Activated CD4-positive, alpha-beta T cell treated with anti-CD3 and anti-CD28 coated beads for 36 hours (primary cell): ENCODE measurements at regions not wholly inside any gene's neighbourhood (a gene's known extent, or its start where the extent isn't known, plus 50 kb on each side); places are given as distances from the start of the nearest gene placed in this dataset.

Source experiments
- ATAC-seq: fragments of 200-7000 bp; cut with Tn5 transposase; one replicate; pipeline ENCODE4 v1.10.0; 2021; ENCODE audit warnings: mild to moderate bottlenecking, moderate library complexity
- CTCF ChIA-PET: fragments of 350-600 bp; sonication (Branson Sonifier 250); formaldehyde crosslinking; loops from one replicate; lab custom pipeline; 2021; ENCODE audit warnings: antibody characterized with exemption; lab: Charles Lee
- POLR2A ChIA-PET: fragments of 350-600 bp; sonication (Branson Sonifier 250); formaldehyde crosslinking; loops from one replicate; lab custom pipeline; 2021; ENCODE audit warnings: antibody characterized with exemption, inconsistent platforms; lab: Charles Lee
- DNase-seq: peaks from one replicate; pipeline ENCODE4 v3.0.0-alpha.2; 2020
- H3K27ac Mint-ChIP-seq: one replicate; pipeline ENCODE4 v1.8.0; 2021; ENCODE audit warnings: mixed read lengths
- H3K27me3 Mint-ChIP-seq: one replicate; pipeline ENCODE4 v1.8.0; 2021; ENCODE audit warnings: mixed read lengths
- H3K36me3 Mint-ChIP-seq: one replicate; pipeline ENCODE4 v1.8.0; 2021; ENCODE audit warnings: low read depth, mixed read lengths
- H3K4me1 Mint-ChIP-seq: one replicate; pipeline ENCODE4 v1.8.0; 2021; ENCODE audit warnings: mixed read lengths
- H3K4me3 Mint-ChIP-seq: one replicate; pipeline ENCODE4 v1.8.0; 2021; ENCODE audit warnings: mild to moderate bottlenecking, moderate library complexity, mixed read lengths
- H3K9me3 Mint-ChIP-seq: one replicate; pipeline ENCODE4 v1.8.0; 2021; ENCODE audit warnings: low read depth, mixed read lengths
- intact Hi-C, 2 experiments: fragments of 100-400 bp; cut with DNase I in 1 of 2; cut with micrococcal nuclease in 1 of 2; formaldehyde crosslinking; loops; one replicate each; pipeline versions ENCODE4 v1.14.2 to v1.15.1; 2022 to 2024; cut with DNase I, micrococcal nuclease

DNA sequence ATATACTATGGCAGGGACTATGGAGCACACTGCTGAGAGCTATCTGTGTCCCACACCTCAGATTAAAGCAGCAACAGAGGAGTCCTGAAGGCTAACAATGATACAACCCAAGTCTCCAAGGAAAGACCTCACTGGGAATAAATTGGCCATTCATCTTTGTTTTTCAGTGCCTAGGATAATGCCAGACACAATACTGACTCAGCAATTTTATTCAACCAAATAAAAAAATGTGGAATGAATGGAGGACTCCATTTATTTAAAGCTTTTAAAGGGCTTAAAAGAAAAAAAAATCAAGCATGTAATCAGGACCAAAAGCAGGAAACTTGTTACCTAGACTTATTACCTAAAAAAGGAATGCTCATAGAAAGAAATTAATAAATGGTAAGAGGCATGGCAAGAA, 960.5 kb downstream of the PCDH17 start:
- CTCF ChIA-PET, result no interaction called here
- DNase-seq (no peak), ATAC-seq (no peak)
- no peaks in the 10 kb centered on the region for H3K4me1 Mint-ChIP-seq
- no peaks in the 10 kb centered on the region for H3K27me3 Mint-ChIP-seq
- H3K27ac Mint-ChIP-seq, result no peak overlapping the region
- no peaks in the 10 kb centered on the region for H3K36me3 Mint-ChIP-seq
- intact Hi-C loops, result no loop called here
- H3K4me3 Mint-ChIP-seq, result no peak overlapping the region
- POLR2A ChIA-PET, result no interaction called here
- peaks cover 7% of the 10 kb centered on the region for H3K9me3 Mint-ChIP-seq

DNA sequence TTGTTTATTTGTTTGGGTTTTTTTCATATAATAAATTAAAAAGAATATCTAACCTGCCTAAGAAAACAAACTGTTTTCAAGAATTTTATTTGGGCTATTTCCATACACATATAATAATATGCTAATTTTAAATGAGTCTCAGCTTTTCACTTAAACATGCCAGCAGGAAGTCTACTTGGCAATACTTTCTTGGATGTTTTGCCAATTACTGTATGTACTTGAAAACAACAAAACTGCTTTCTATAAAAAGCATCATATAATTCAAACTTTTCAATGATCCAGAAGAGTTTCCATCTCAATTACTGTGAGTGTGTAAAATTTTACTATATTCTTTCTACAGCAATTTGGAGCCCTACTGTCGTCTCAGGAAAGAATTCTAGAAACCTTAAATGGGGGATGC, 961.2 kb downstream of the PCDH17 start:
- H3K27me3 Mint-ChIP-seq, result no peaks in the 10 kb centered on the region
- DNase-seq (no peak), ATAC-seq (no peak)
- no peaks in the 10 kb centered on the region for H3K4me1 Mint-ChIP-seq
- H3K27ac Mint-ChIP-seq, result no peak overlapping the region
- H3K4me3 Mint-ChIP-seq, result no peak overlapping the region
- CTCF ChIA-PET, result no interaction called here
- intact Hi-C loops, result no loop called here
- POLR2A ChIA-PET, result no interaction called here
- peaks cover 7% of the 10 kb centered on the region for H3K9me3 Mint-ChIP-seq
- H3K36me3 Mint-ChIP-seq, result no peaks in the 10 kb centered on the region

DNA sequence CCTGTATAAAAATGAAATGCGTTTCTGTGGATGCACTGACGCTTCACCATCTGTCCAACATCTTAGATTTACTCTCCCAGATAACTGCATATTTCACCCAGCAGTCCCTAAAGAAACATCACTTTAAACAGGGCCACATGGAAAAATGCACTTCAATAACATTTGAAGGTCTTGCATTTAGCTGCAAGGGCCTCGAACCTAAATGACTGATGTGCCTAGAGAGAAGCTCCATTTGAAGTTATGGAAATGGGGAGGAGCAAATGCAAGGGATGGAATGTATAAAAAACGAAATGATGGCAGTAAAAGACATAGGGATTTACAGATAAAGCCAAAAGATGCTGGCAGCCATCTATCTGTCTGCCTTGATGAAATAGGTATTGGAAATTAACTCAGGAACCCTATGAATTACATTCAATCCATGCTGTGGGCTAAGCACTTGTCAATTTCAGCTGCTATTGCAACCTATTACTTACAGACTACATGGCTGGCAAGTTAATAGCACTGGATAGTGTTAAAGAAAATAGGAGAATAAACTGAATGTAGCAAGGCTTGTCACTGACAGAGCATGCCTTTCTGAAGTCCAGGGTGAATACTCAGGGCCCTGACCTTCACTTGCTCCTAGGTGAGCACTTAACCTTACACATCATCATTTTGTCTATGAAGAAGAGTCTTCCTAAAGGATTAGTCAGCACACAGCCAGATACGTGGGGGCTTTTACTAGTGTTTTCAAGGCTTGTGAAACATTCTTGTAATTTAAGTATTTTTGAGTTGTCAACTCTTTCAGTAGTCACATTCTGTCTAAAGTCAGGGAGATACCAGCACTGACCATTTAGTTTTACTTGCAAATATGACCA, 963.4 kb downstream of the PCDH17 start:
- ChIA-PET POLR2A (no interaction called here), CTCF (no interaction called here)
- peaks cover 7% of the 10 kb centered on the region for H3K9me3 Mint-ChIP-seq
- ATAC-seq (no peak), DNase-seq (no peak)
- no peaks in the 10 kb centered on the region for H3K27me3 Mint-ChIP-seq
- no peaks in the 10 kb centered on the region for H3K36me3 Mint-ChIP-seq
- no peak overlapping the region for H3K27ac Mint-ChIP-seq
- intact Hi-C loops, result no loop called here
- H3K4me1 Mint-ChIP-seq, result no peaks in the 10 kb centered on the region
- H3K4me3 Mint-ChIP-seq, result no peak overlapping the region

DNA sequence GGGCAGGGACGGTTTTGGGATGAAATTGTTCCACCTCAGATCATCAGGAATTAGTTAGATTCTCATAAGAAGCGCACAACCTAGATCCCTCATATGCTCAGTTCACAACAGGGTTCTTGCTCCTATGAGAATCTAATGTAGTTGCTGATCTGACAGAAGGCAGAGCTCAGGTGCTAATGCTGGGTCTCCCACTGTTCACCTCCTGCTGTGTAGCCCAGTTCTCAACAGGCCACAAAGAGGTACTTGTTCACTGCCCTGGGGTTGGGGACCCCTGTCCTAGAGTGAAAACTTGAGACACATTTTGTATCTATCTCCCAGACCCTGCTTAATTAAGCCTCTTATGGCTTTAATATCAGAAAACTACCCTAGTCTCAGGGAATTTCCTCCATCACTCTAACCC, 966.0 kb downstream of the PCDH17 start:
- peaks cover 7% of the 10 kb centered on the region for H3K9me3 Mint-ChIP-seq
- no peak overlapping the region for H3K27ac Mint-ChIP-seq
- H3K4me1 Mint-ChIP-seq, result no peaks in the 10 kb centered on the region
- ATAC-seq (no peak), DNase-seq (no peak)
- H3K36me3 Mint-ChIP-seq, result no peaks in the 10 kb centered on the region
- H3K4me3 Mint-ChIP-seq, result no peak overlapping the region
- ChIA-PET CTCF (no interaction called here), POLR2A (no interaction called here)
- H3K27me3 Mint-ChIP-seq, result no peaks in the 10 kb centered on the region
- intact Hi-C loops, result no loop called here

DNA sequence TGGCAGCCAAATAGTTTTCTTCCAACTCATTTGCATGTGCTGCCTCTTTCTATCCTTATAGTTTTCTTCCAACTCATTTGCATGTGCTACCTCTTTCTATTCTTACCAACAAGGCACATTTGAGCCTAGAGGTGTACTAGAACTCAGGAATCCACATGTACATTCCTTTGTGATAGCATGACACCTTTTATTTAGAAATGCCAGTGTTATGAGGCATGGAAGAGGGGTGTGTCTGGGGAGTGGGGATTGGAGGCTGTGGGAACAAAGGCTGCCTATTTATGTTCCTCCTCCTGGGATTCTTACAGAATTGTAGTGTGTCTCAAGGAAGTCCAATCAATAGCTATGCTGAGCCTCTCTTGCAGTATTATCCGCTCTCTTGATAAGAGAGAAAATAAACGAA, 966.7 kb downstream of the PCDH17 start:
- Mint-ChIP-seq H3K27me3 (no peaks in the 10 kb centered on the region), H3K27ac (no peak overlapping the region), H3K4me1 (no peaks in the 10 kb centered on the region), H3K36me3 (no peaks in the 10 kb centered on the region), H3K4me3 (no peak overlapping the region), H3K9me3 (peaks cover 7% of the 10 kb centered on the region)
- CTCF ChIA-PET, result no interaction called here
- DNase-seq (no peak), ATAC-seq (no peak)
- intact Hi-C loops, result no loop called here
- POLR2A ChIA-PET, result no interaction called here

DNA sequence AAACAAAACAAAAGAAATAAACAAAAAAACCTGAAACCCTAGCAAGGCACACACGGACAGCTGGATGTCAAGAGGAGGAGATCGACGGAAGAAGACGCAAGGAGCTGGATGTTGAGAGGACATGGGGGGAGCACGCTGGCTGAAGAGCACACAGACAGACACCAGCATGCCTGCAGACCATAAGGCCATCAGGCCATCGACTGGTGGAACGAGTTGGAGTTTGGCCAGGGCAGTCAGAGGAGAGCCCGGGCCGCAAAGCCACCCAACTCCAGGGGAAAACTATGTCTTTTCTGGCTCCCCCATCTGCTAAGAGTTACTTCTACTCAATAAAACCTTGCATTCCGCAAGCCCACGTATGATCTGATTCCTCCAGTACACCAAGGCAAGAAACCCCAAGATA, 979.6 kb downstream of the PCDH17 start:
- Mint-ChIP-seq H3K36me3 (no peaks in the 10 kb centered on the region), H3K27ac (no peak overlapping the region), H3K4me3 (no peak overlapping the region), H3K9me3 (peaks cover 24% of the 10 kb centered on the region), H3K27me3 (no peaks in the 10 kb centered on the region), H3K4me1 (no peaks in the 10 kb centered on the region)
- DNase-seq (no peak), ATAC-seq (no peak)
- intact Hi-C loops, result no loop called here
- ChIA-PET CTCF (interaction anchor here (1.3 kb wide), 1 partner anchor 15 kb away, joined by 3 read pairs; no protein-coding TSS in a partner anchor), POLR2A (no interaction called here)

DNA sequence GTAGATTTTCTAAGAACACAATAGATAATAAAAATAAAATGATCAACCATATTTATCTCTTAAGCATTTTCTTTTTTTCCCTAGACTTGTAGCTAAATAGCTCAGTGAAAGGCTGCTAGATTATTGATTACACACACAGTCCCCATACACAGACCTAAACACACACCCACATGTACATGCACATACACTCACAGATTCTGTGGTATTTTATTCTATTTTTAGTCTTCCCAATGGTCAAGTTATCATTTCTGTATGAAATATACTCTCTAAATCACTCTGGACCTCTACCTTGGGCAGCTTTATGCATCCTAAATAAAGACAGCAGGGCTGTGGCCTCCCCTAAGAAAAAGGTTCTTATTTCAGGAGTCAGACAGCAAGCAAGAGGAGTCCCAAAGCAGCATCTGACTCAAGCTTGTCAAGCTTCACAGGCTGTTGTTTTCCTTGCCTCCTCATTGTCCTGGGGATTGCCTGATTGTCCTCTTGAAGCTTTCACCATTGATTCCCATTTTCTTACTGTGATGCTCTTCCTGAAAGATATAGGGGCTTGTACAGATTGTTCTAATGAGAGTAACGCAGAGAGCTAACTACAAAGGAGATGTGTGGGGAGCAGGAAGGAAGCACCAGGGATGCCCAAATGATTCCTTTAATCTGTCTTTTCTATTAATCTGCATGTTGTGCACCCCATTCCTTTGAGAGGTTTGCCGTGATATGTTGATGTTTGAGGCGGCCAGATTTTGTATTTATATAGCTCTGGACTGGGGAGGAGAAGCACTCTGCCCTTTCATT, 986.5 kb downstream of the PCDH17 start:
- ChIA-PET POLR2A (no interaction called here), CTCF (interaction anchor here (0.8 to 1.8 kb wide), 3 partner anchors 10 to 687 kb away, joined by 3 to 4 read pairs (median 3); no protein-coding TSS in a partner anchor)
- Mint-ChIP-seq H3K36me3 (no peaks in the 10 kb centered on the region), H3K27ac (no peak overlapping the region), H3K4me3 (no peak overlapping the region), H3K4me1 (no peaks in the 10 kb centered on the region), H3K9me3 (peaks cover 13% of the 10 kb centered on the region), H3K27me3 (no peaks in the 10 kb centered on the region)
- intact Hi-C loops, result no loop called here
- no peak for ATAC-seq
- DNase-seq, result no peak

DNA sequence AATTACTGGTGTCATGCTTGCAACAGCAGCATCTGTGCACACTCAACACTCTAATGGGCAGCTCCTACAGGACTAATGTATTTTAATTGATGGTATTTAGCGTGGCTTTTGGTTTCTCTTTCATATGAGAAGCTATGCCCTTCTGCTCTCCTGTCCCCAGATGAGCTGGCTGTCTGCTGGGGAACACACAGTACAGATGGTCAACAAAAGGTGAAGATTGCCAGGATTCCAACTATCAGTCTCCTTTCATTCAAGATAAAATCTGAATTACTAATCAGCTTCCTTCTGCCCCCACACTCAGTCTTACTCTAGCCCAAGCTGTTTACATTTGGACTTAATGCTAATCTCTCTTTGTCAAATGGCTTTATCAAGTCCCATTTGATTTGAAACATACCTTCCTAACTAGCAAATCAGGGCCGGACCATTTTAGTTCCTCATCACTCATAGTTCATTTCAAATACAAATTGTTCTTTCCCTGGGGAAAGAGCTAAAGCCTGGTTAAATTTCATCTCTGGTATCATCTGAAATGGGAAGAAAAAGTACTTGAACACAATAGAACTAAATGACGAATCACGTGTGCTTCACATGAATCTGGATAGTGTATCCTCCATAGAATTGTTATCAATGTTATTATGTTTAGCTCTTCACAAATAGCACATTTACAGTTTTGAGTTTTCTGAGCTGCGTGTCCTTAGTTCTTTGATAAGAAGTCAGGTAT, 988.0 kb downstream of the PCDH17 start:
- CTCF ChIA-PET, result interaction anchor here (0.6 kb wide), 1 partner anchor 120 kb away, joined by 3 read pairs; no protein-coding TSS in a partner anchor
- no peaks in the 10 kb centered on the region for H3K36me3 Mint-ChIP-seq
- intact Hi-C loops, result no loop called here

DNA sequence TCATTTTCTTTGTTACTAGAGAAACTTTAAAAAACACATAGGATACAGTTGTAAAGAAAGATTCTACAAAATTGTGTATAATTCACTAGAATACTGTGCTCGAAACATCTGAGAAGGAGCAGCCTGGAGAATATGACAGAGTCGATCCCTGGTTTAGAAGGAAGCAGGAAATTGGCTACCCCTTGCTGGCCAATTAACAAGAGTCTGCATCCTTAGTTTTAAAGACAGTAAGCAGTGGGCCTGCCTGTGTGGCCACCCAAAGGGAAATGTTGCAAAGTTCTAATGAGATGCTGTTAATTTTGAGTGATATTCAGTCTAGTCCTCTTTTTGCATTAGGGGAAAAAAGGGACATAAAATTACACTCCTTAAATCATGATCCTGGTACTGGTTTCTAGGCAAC, 988.6 kb downstream of the PCDH17 start:
- DNase-seq, result no peak

More for the DNA sequence above, 988.0 kb downstream of the PCDH17 start:
- DNase-seq (no peak), ATAC-seq (no peak)
- H3K4me3 Mint-ChIP-seq, result no peak overlapping the region
- H3K4me1 Mint-ChIP-seq, result no peaks in the 10 kb centered on the region
- H3K27me3 Mint-ChIP-seq, result no peaks in the 10 kb centered on the region
- POLR2A ChIA-PET, result no interaction called here
- peaks cover under 1% of the 10 kb centered on the region for H3K9me3 Mint-ChIP-seq
- no peak overlapping the region for H3K27ac Mint-ChIP-seq

DNA sequence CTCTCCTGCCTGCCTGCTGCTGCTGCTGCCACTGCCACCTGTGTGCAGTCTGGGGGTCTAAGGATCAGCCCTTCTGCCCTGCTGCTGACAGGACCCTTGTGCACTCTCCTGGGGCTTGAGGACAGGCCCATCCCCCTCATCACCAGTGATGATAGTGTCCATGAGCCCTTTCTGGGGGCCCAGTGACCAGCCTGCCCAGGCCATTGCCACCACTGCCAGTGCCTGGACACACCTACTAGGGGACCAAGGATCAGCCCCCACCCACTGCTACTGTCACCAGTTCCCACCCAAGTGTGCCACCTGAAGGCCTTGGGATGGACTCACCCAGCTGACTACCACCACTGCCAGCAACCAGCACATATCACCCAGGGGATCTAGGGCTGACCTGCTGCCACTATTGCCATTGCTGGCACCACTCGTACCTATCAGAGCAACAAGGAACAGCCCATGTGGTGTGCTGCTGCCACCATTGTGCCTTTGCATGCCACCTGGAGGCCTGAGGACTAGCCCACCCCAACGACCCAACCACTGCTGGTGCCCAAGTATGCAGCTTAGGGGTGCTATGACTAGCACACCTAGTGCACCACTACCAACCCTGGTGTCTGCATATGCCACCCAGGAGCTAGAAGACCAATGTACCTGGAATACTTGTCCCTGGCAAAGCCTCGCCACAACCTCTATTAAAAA, 994.3 kb downstream of the PCDH17 start:
- CTCF ChIA-PET, result interaction anchor here (0.6 kb wide), 1 partner anchor 14 kb away, joined by 3 read pairs; no protein-coding TSS in a partner anchor

More for the DNA sequence above, 988.6 kb downstream of the PCDH17 start:
- CTCF ChIA-PET, result no interaction called here
- no peak for ATAC-seq
- no peaks in the 10 kb centered on the region for H3K9me3 Mint-ChIP-seq
- POLR2A ChIA-PET, result no interaction called here
- H3K36me3 Mint-ChIP-seq, result no peaks in the 10 kb centered on the region
- intact Hi-C loops, result no loop called here
- H3K27me3 Mint-ChIP-seq, result no peaks in the 10 kb centered on the region
- H3K27ac Mint-ChIP-seq, result no peak overlapping the region
- no peaks in the 10 kb centered on the region for H3K4me1 Mint-ChIP-seq
- H3K4me3 Mint-ChIP-seq, result no peak overlapping the region

DNA sequence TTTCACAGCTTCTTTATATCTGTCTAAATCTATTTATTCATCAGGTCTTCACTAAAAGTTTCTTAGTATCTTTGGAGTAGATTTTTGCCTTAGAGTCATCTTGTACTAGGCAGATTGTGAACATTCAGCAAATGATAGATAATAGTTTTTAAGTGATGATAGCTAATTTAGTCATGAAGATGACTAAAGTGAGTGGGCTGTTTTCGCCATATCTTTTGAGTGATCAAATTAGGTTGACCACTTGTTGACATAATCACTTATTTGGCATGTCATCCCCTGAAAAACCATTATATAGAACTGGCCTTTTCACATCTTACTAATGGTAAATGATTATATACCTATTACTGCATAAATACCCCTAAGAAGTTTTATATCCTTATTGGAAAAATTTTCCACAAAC, 999.2 kb downstream of the PCDH17 start:
- Mint-ChIP-seq H3K27ac (no peak overlapping the region), H3K9me3 (peaks cover 5% of the 10 kb centered on the region), H3K4me3 (no peak overlapping the region), H3K4me1 (no peaks in the 10 kb centered on the region), H3K36me3 (no peaks in the 10 kb centered on the region), H3K27me3 (no peaks in the 10 kb centered on the region)
- intact Hi-C loops, result no loop called here
- ChIA-PET POLR2A (no interaction called here), CTCF (interaction anchor here (1.7 kb wide), 1 partner anchor 13 kb away, joined by 4 read pairs; no protein-coding TSS in a partner anchor)
- no peak for DNase-seq
- no peak for ATAC-seq

More for the DNA sequence above, 994.3 kb downstream of the PCDH17 start:
- Mint-ChIP-seq H3K9me3 (peaks cover 2% of the 10 kb centered on the region), H3K4me3 (no peak overlapping the region), H3K27me3 (no peaks in the 10 kb centered on the region), H3K27ac (no peak overlapping the region), H3K36me3 (no peaks in the 10 kb centered on the region), H3K4me1 (no peaks in the 10 kb centered on the region)
- intact Hi-C loops, result no loop called here
- POLR2A ChIA-PET, result no interaction called here
- no peak for DNase-seq
- no peak for ATAC-seq
